GM10248 (cell line): ENCODE measurements at regions not wholly inside any gene's neighbourhood (a gene's known extent, or its start where the extent isn't known, plus 50 kb on each side); places are given as distances from the start of the nearest gene placed in this dataset.
A peak's percentile ranks its signal among the peaks of the same experiment; 100 is the strongest.

Experiments used
- CTCF ChIA-PET: fragments of 300-600 bp; sonication (Branson Sonifier 250); formaldehyde crosslinking; extraction: SDS; loops from one replicate; lab custom pipeline; 2021; ENCODE audit warnings: antibody characterized with exemption; lab: Yijun Ruan, JAX
- POLR2A ChIA-PET: fragments of 350-650 bp; sonication (Branson Sonifier 250); formaldehyde crosslinking; extraction: SDS; loops from one replicate; lab custom pipeline; 2020; ENCODE audit warnings: antibody characterized with exemption; lab: Yijun Ruan, JAX
- DNase-seq: peaks from one replicate; pipeline ENCODE4 v3.0.0; 2012; ENCODE audit errors: extremely low spot score
- TF ChIP-seq, protein P1 (sequence below): IDR thresholded peaks from 2 replicates; pipeline ENCODE4 v1.5.1; 2012; ENCODE audit warnings: mild to moderate bottlenecking, low read depth; ENCODE audit errors: extremely low read depth, missing control alignments, control extremely low read depth

DNA sequence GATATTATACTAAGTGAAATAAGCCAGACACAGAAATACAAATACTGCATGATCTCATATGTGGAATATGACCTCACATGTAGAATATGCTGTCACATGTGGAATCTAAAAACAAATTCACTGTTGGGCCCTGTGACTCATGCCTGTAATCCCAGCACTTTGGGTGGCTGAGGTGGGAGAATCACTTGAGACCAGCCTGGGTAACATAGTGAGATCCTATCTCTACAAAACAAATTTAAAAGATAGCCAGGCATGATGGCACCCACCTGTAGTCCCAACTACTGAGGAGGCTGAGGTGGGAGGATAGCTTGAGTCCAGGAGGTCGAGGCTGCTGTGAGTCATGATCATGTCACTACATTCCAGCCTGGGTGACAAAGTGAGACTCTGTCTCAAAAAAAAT, 160.3 kb downstream of the PTEN start:
- TF ChIP-seq, protein P1, sequence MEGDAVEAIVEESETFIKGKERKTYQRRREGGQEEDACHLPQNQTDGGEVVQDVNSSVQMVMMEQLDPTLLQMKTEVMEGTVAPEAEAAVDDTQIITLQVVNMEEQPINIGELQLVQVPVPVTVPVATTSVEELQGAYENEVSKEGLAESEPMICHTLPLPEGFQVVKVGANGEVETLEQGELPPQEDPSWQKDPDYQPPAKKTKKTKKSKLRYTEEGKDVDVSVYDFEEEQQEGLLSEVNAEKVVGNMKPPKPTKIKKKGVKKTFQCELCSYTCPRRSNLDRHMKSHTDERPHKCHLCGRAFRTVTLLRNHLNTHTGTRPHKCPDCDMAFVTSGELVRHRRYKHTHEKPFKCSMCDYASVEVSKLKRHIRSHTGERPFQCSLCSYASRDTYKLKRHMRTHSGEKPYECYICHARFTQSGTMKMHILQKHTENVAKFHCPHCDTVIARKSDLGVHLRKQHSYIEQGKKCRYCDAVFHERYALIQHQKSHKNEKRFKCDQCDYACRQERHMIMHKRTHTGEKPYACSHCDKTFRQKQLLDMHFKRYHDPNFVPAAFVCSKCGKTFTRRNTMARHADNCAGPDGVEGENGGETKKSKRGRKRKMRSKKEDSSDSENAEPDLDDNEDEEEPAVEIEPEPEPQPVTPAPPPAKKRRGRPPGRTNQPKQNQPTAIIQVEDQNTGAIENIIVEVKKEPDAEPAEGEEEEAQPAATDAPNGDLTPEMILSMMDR, result no peak
- no peak for DNase-seq

DNA sequence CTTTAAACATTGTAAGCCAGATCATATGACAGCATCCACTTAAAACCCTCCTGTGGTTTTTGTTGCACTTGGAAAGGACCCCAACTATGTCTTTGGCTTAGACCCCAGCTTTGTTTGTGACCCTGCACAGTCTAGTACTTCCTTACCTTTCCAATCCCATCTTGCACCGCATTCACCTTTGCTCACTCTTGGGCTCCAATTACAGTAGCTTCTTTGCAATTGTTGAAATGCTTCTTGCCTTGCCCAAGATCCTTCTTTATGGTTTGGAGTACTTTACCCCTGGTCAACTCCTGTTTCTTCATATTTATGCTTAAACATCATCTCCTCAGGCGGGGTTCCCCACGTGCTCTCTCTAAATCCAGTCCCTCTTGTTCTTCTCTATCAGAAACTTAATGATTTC, 162.6 kb downstream of the PTEN start:
- POLR2A ChIA-PET, result no interaction called here

More for the DNA sequence above, 160.3 kb downstream of the PTEN start:
- ChIA-PET POLR2A (no interaction called here), CTCF (no interaction called here)

GRCh38 chr10:88027570-88027969, 164.1 kb downstream of the PTEN start:
- ChIA-PET POLR2A (no interaction called here), CTCF (interaction anchor here (1.1 to 1.4 kb wide), 3 partner anchors 13 to 107 kb away, joined by 3 to 4 read pairs (median 3); no protein-coding TSS in a partner anchor)
- TF ChIP-seq, protein P1, result no peak
- peak; percentile 47 for DNase-seq

More for the DNA sequence above, 162.6 kb downstream of the PTEN start:
- CTCF ChIA-PET, result interaction anchor here (0.9 to 1.7 kb wide), 5 partner anchors 9 to 115 kb away, joined by 3 to 4 read pairs (median 3); no protein-coding TSS in a partner anchor
- no peak for DNase-seq
- TF ChIP-seq, protein P1, result no peak

DNA sequence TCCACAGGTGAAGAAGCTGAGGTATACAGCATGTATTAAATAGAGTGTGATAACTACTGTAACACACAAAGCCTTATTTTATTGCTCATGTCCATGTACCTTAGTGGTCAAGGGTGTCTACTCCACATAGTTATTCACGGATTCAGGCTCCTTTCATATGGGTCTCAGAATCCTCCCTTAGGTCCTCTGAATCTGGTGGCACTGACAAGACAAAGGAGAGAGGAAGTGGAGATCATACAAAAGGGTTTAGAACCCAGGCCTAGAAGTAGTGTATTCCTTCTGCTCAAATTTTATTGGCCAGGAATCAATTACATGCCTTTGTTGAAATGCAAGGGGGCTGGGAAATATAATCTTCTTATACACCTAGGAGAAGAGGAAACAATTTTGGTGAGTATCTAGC, 164.6 kb downstream of the PTEN start:
- TF ChIP-seq, protein P1, result no peak
- DNase-seq, result no peak
- CTCF ChIA-PET, result interaction anchor here (1.1 to 1.3 kb wide), 2 partner anchors 21 to 107 kb away, joined by 3 read pairs; no protein-coding TSS in a partner anchor
- POLR2A ChIA-PET, result no interaction called here

GRCh38 chr10:88028654-88029053, 165.2 kb downstream of the PTEN start:
- TF ChIP-seq, protein P1, result no peak
- ChIA-PET CTCF (no interaction called here), POLR2A (no interaction called here)
- no peak for DNase-seq

- no peak for DNase-seq
- CTCF ChIA-PET, result interaction anchor here (0.8 to 1.1 kb wide), 2 partner anchors 11 to 47 kb away, joined by 3 read pairs; no protein-coding TSS in a partner anchor
- TF ChIP-seq, protein P1, result no peak
- POLR2A ChIA-PET, result interaction anchor here (0.6 kb wide), 1 partner anchor 170 kb away, joined by 4 read pairs; no protein-coding TSS in a partner anchor
These were observed 169.1 kb downstream of the PTEN start for GRCh38 chr10:88032566-88032965.
